GM19239 (cell line): ENCODE measurements at regions not wholly inside any gene's neighbourhood (a gene's known extent, or its start where the extent isn't known, plus 50 kb on each side); places are given as distances from the start of the nearest gene placed in this dataset.

Experiments used
- DNase-seq: peaks from one replicate; pipeline ENCODE4 v3.0.0; 2011; ENCODE audit warnings: low spot score; ENCODE audit not compliant: insufficient read length
- FAIRE-seq: peaks from 2 replicates; lab custom pipeline; 2011; peaks lifted over from hg19 to GRCh38; lab: Jason Lieb, UNC

DNA sequence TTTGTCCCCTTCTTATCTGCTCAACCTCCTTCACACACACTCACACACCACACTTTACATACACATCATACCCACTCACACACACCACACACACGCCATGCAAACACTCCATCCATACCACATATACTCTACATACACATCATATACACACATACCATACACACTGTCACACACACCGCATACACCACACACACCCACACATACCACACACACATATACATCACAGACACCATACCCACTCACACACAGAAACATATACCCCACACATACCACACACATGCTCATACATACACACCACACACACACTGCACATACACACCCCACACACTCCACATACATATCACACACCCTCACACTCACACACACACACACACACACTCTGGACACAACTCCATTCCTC, 54.3 kb upstream of the ACP3 start:
- DNase-seq: no peak
- FAIRE-seq: no peak

DNA sequence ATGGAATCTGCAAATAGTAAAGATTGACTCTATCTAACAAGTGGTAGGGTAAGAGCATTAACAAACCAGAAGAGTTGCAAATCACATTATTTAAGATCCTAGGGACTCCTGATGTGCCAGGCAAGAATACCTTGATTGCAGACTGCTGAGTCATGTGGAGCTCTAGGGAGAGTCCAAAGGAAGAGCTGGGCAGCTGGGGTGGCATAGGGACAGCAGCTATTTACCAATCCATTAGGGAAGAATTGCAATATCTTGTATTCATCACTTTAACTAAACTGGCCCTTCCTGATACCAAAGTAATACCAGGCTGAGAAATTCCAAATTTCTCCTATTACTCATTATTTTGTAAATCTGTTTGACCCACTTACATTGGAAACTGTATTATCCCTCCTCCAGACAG, 52.2 kb upstream of the ACP3 start:
- DNase-seq (no peak), FAIRE-seq (no peak)

DNA sequence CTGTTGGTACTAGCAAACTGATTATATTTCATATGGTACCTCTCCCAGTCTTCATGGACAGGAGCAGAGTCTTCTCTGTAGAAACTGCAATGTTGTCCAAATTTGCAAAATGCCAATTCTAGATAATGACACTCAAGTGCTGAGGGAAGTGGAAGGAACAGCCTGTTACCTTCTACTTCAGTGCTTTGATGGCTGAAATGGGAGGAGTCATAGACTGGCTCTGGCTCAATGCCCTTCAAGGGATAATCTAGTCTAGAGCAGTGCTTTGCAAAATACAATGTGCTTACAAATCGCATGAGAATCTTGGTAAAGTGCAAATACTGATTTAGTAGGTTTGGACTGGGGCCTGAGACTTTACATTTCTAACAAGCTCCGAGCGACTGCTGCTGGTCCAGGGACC, 51.7 kb upstream of the ACP3 start:
- no peak for DNase-seq
- FAIRE-seq: no peak

DNA sequence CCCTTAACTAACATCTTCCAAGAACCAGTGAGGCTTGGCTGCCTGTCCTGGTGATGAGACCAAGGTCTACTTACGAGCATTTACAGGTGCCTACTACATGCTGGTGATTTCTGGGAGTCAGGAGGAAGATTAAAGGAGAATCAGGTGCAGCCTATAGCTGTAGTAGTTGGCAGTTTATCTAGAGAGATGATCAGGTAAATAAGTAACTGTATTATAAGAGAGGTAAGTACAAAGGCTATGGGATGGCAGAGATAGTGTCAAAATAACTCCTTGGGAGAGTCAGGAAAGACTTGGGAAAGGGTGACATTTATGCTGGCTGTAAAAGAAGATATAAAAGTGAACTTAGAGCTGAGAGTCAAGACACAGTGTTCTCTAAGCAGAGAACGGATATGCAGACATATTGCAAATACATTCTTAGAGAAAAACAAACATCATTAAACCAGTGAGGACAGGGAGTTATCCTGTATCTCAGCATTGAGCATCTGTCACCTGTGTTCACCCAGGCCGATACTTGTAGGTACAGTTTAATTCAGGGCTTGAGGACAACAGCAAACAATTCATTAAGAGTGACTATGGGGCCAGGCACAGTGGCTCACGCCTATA, 49.7 kb upstream of the ACP3 start:
- FAIRE-seq: no peak
- no peak for DNase-seq
